GM12873 (cell line): ENCODE measurements at regions not wholly inside any gene's neighbourhood (a gene's known extent, or its start where the extent isn't known, plus 50 kb on each side); places are given as distances from the start of the nearest gene placed in this dataset.
A peak's percentile ranks its signal among the peaks of the same experiment; 100 is the strongest.

ENCODE experiments used
- CTCF ChIP-seq: IDR thresholded peaks from 2 replicates; pipeline ENCODE4 v1.5.1; 2012; ENCODE audit warnings: low read depth, mild to moderate bottlenecking, moderate library complexity, low read length, control low read depth; ENCODE audit not compliant: insufficient read depth; ENCODE audit errors: missing control alignments

GRCh38 chr1:221945669-221946068, 203.8 kb upstream of the DUSP10 start:
- peak; percentile 28 for TF ChIP-seq CTCF

- no peak for TF ChIP-seq CTCF
Measured at GRCh38 chr1:221944247-221944870, 202.5 kb upstream of the DUSP10 start.

GRCh38 chr1:221940631-221941030, 198.7 kb upstream of the DUSP10 start:
- TF ChIP-seq CTCF = no peak

- peak; percentile 24 for TF ChIP-seq CTCF
Measured at GRCh38 chr1:221939607-221940006, 197.7 kb upstream of the DUSP10 start.

- no peak for TF ChIP-seq CTCF
Measured at GRCh38 chr1:221937155-221937953, 195.5 kb upstream of the DUSP10 start.

GRCh38 chr1:221933814-221934213, 191.9 kb upstream of the DUSP10 start:
- TF ChIP-seq CTCF = no peak

- TF ChIP-seq CTCF = no peak
Measured at GRCh38 chr1:221926441-221926840, 184.6 kb upstream of the DUSP10 start.
